Cardiac fibroblast (primary cell): ENCODE measurements at regions not wholly inside any gene's neighbourhood (a gene's known extent, or its start where the extent isn't known, plus 50 kb on each side); places are given as distances from the start of the nearest gene placed in this dataset.
"Not testable (repeated sequence)": the region's sequence is repeated elsewhere in the genome, so short reads cannot be mapped to it uniquely, and the experiment has no call there.

Experiments used
- DNase-seq, 2 donors: peaks; one replicate each; pipeline versions ENCODE4 v3.0.0 to v3.0.0-alpha.2; 2010; ENCODE audit warnings: low read depth in 2 of 2
- H3K4me3 ChIP-seq, 2 donors: replicated peaks in 1 of 2; 1 replicate in 1 of 2; 2 replicates in 1 of 2; pipeline ENCODE4 v1.5.1; 2011; ENCODE audit warnings: low read depth in 2 of 2, low read length in 2 of 2, mild to moderate bottlenecking in 2 of 2, moderate library complexity in 1 of 2
- TF ChIP-seq, protein P1 (sequence below): IDR thresholded peaks from one replicate; pipeline ENCODE4 v1.5.1; 2011; ENCODE audit warnings: low read depth, mild to moderate bottlenecking, low read length, inconsistent platforms

DNA sequence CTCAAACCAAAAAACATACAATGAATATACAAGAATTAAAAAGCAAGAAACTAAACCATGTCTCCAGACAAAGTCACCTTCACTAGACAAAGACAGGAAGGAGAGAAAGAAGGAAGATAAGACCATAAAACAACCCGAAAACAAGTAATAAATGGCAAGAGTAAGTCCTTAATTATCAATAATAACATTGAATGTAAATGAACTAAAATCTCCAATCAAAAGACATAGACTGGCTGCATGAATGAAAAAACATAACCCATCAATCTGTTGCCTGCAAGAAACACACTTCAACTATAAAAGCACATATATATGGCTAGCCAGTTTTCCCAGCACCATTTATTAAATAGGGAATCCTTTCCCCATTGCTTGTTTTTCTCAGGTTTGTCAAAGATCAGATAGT, 100.8 kb upstream of the SAMSN1 start:
- no peak overlapping the region for H3K4me3 ChIP-seq
- no peak for DNase-seq
- TF ChIP-seq, protein P1, sequence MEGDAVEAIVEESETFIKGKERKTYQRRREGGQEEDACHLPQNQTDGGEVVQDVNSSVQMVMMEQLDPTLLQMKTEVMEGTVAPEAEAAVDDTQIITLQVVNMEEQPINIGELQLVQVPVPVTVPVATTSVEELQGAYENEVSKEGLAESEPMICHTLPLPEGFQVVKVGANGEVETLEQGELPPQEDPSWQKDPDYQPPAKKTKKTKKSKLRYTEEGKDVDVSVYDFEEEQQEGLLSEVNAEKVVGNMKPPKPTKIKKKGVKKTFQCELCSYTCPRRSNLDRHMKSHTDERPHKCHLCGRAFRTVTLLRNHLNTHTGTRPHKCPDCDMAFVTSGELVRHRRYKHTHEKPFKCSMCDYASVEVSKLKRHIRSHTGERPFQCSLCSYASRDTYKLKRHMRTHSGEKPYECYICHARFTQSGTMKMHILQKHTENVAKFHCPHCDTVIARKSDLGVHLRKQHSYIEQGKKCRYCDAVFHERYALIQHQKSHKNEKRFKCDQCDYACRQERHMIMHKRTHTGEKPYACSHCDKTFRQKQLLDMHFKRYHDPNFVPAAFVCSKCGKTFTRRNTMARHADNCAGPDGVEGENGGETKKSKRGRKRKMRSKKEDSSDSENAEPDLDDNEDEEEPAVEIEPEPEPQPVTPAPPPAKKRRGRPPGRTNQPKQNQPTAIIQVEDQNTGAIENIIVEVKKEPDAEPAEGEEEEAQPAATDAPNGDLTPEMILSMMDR, result no peak

DNA sequence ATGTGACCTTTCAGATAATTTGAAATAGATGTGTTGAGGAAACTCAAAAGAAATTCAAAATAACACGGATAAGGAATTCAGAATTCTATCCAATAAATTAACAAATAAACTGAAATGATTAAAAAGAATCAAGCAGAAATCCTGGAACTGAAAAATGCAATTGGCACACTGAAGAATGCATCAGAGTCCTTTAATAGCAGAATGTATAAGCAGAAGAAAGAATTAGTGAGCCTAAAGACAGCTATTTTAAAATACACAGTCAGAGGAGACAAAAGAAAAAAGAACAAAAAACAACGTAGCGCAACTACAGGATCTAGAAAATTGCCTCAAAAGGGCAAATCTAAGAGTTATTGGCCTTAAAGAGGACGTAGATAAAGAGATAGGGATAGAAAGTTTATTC, 99.6 kb upstream of the SAMSN1 start:
- TF ChIP-seq, protein P1, result no peak
- no peak overlapping the region for H3K4me3 ChIP-seq
- DNase-seq, result no peak

DNA sequence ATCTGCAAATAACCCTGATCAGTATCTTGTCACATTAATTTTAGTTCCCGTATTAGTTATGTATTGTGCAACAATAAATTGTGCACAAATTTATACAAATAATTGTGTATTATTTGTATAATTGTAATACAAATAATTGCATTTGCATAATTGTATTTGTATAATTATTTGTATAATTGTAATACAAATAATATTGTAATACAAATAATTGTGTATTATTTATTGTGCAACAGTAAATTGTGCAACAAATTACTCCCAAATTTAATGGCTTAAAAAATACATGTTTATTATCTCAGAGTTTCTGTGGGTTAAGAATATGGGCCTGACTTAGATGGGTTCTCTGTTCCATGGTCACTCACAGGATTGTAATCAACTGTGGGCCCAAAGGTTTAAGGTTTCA, 86.2 kb upstream of the SAMSN1 start:
- TF ChIP-seq, protein P1, result no peak

DNA sequence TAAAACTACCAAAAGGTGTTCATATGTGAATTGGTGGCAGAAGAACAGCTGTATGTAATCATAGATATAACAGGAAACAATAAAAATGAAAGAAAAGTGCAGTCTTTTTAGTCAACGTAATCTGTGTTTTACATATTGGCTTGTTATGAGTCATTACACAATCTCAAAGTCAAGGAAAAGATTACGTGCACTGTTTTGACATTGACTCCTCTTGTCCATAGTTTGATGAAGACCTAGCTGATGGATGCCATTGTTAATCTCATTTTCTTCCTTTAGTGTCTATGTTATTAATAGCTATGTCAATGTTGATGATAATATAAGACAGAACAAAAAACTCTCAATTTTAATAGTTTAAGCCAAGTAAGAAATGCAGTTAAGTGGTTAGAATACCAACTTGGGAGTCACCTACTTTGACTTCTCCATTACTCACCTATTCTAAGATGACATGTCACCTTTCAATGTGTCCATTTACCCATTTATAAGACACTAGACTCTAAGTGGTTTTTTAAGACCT, 84.5 kb upstream of the SAMSN1 start:
- TF ChIP-seq, protein P1, result no peak
- no peak overlapping the region for H3K4me3 ChIP-seq
- peak in 1 of 2 donors; percentile 23 for DNase-seq

More for the DNA sequence above, 86.2 kb upstream of the SAMSN1 start:
- no peak for DNase-seq
- no peak overlapping the region for H3K4me3 ChIP-seq

DNA sequence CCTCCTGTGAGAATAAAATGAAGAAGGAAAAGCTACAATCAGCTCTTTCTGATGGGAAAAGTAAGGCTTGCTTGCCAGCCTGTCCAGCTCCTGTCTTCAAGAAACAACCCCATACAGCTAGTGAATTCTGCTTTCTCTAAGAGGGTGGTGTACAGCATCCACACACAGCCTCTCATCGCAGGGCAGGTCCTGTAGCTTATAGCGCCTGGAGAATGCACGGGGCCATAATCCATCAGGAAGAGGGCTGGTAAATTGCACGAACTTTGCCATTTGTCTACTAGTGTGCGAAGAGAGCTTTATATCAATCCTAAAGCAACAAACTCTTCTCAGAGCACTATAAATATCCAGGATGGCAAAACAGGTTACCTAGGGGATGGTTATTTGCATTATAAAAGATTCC, 83.3 kb upstream of the SAMSN1 start:
- no peak for DNase-seq
- no peak overlapping the region for H3K4me3 ChIP-seq
- TF ChIP-seq, protein P1, result no peak

DNA sequence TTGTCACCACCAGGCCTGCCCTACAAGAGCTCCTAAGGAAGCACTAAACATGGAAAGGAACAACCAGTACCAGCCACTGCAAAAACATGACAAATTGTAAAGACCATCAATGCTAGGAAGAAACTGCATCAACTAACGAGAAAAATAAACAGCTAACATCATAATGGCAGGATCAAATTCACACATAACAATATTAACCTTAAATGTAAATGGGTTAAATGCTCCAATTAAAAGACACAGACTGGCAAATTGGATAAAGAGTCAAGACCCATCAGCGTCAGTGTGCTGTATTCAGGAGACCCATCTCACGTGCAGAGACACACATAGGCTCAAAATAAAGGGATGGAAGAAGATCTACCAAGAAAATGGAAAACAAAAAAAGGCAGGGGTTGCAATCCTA, 77.0 kb upstream of the SAMSN1 start:
- not testable (repeated sequence) for DNase-seq, H3K4me3 ChIP-seq

DNA sequence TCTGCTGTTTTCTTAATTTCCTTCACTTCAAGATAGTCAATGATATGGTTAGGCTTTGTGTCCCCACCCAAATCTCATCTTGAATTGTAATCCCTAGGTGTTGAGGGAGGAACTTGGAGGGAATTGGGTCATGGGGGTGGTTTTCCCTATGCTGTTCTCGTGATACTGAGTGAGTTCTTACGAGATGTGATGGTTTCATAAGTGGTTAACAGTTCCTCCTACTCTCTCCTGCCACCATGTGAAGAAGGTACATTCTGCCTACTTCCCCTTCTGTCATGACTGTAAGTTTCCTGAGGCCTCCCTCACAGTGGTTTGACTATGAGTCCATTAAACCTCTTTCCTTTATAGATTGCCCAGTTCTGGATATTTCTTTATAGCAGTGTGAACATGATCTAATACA, 74.0 kb upstream of the SAMSN1 start:
- DNase-seq, result no peak
- TF ChIP-seq, protein P1, result no peak
- no peak overlapping the region for H3K4me3 ChIP-seq
